HepG2 (cell line): ENCODE measurements at regions not wholly inside any gene's neighbourhood (a gene's known extent, or its start where the extent isn't known, plus 50 kb on each side); places are given as distances from the start of the nearest gene placed in this dataset.

ENCODE experiments used
- CHD4 ChIP-seq: fragments of 200-600 bp; sonication (generic); IDR thresholded peaks from 2 replicates; pipeline ENCODE4 v1.7.0; 2017; ENCODE audit warnings: mild to moderate bottlenecking, low read length, borderline replicate concordance
- KDM1A ChIP-seq: IDR thresholded peaks from 2 replicates; pipeline ENCODE4 v1.6.1; 2016; ENCODE audit warnings: missing compliant biosample characterization
- KDM3A ChIP-seq: IDR thresholded peaks from 2 replicates; pipeline ENCODE4 v1.6.1; 2018; ENCODE audit warnings: low read depth, missing compliant biosample characterization
- LCORL ChIP-seq, 2 experiments: fragments of 450-650 bp in 1 of 2; sonication (generic) in 1 of 2; formaldehyde crosslinking in 1 of 2; IDR thresholded peaks; 2 replicates each; pipeline versions ENCODE4 v1.5.0 to v1.6.1; 2017 to 2020; ENCODE audit warnings: antibody characterized with exemption in 1 of 2, missing genetic modification reagents in 1 of 2
- MIXL1 ChIP-seq: IDR thresholded peaks from 2 replicates; pipeline ENCODE4 v1.6.1; 2016
- MYPOP ChIP-seq: sonication (generic); formaldehyde crosslinking; IDR thresholded peaks from 2 replicates; pipeline ENCODE4 v1.8.1; 2023; ENCODE audit warnings: mild to moderate bottlenecking, moderate library complexity, missing genetic modification reagents
- NFIB ChIP-seq: sonication (generic); formaldehyde crosslinking; IDR thresholded peaks from 2 replicates; pipeline ENCODE4 v1.9.0; 2021; ENCODE audit warnings: missing genetic modification reagents, mild to moderate bottlenecking, borderline replicate concordance
- RFXAP ChIP-seq: sonication (generic); formaldehyde crosslinking; IDR thresholded peaks from 2 replicates; pipeline ENCODE4 v1.4.0; 2020; ENCODE audit warnings: missing genetic modification reagents, borderline replicate concordance
- SNAPC4 ChIP-seq: sonication (generic); formaldehyde crosslinking; IDR thresholded peaks from 2 replicates; pipeline ENCODE4 v1.4.0; 2020; ENCODE audit warnings: mild to moderate bottlenecking, missing genetic modification reagents
- ZBTB20 ChIP-seq: sonication (generic); formaldehyde crosslinking; IDR thresholded peaks from 2 replicates; pipeline ENCODE4 v1.8.1; 2023; ENCODE audit warnings: missing genetic modification reagents, low read depth, mild to moderate bottlenecking, borderline replicate concordance
- ZBTB40 ChIP-seq, 2 experiments: fragments of 450-650 bp in 1 of 2; sonication (generic) in 1 of 2; formaldehyde crosslinking in 1 of 2; IDR thresholded peaks; 2 replicates each; pipeline versions ENCODE4 v1.6.1 to v1.8.0; 2016 to 2022; ENCODE audit warnings: antibody characterized with exemption in 1 of 2, mild to moderate bottlenecking in 1 of 2, missing genetic modification reagents in 1 of 2
- ZNF24 ChIP-seq: fragments of 450-650 bp; IDR thresholded peaks from 2 replicates; pipeline ENCODE4 v1.6.1; 2017; ENCODE audit warnings: antibody characterized with exemption, mild to moderate bottlenecking
- ZNF652 ChIP-seq: IDR thresholded peaks from 2 replicates; pipeline ENCODE4 v1.6.1; 2016; ENCODE audit warnings: low read depth, borderline replicate concordance

GRCh38 chr2:42987112-42987922 is 194.9 kb upstream of the HAAO start (continued):
- TF ChIP-seq LCORL (IDR thresholded peaks at IDR 0.05) (0 out of 2 replicates have a peak, but pooled peaks have one; percentile 24), LCORL (CRISPR knock-in tag; IDR thresholded peaks at IDR 0.05) (peak; percentile 52; the same call in 1 of the 2 replicates), KDM1A (peak; percentile 47; the same call in 1 of the 2 replicates), MYPOP (peak; percentile 65; the same call in 1 of the 2 replicates), RFXAP (CRISPR knock-in tag) (no peak), MIXL1 (peak; percentile 6; the same call in 1 of the 2 replicates), KDM3A (CRISPR knock-in tag) (0 out of 2 replicates have a peak, but pooled peaks have one; percentile 24), ZBTB20 (CRISPR knock-in tag) (peak; percentile 83), CHD4 (0 out of 2 replicates have a peak, but pooled peaks have one; percentile 27), ZBTB40 (IDR thresholded peaks at IDR 0.05) (no peak), ZBTB40 (CRISPR knock-in tag; IDR thresholded peaks at IDR 0.05) (no peak), ZNF24 (no peak), NFIB (CRISPR knock-in tag) (no peak), ZNF652 (no peak), SNAPC4 (CRISPR knock-in tag) (0 out of 2 replicates have a peak, but pooled peaks have one; percentile 10)
